Brain microvascular endothelial cell (primary cell): ENCODE measurements at regions not wholly inside any gene's neighbourhood (a gene's known extent, or its start where the extent isn't known, plus 50 kb on each side); places are given as distances from the start of the nearest gene placed in this dataset.

ENCODE experiments used
- DNase-seq: peaks from one replicate; pipeline ENCODE4 v3.0.0-alpha.2; 2020
- H3K27ac ChIP-seq: fragments of 250-450 bp; sonication (Bioruptor Pico); 2 replicates; pipeline ENCODE4 v1.5.1; 2020; ENCODE audit warnings: mild to moderate bottlenecking, moderate library complexity
- H3K27me3 ChIP-seq: fragments of 250-450 bp; sonication (Bioruptor Pico); replicated peaks from 2 replicates; pipeline ENCODE4 v1.5.1; 2020; ENCODE audit warnings: mild to moderate bottlenecking
- H3K36me3 ChIP-seq: fragments of 250-450 bp; sonication (Bioruptor Pico); replicated peaks from 2 replicates; pipeline ENCODE4 v1.5.1; 2020; ENCODE audit warnings: mild to moderate bottlenecking
- H3K4me3 ChIP-seq: 2 replicates; pipeline ENCODE4 v1.5.1; 2011; ENCODE audit warnings: low read depth, mild to moderate bottlenecking, control low read depth, low read length, moderate library complexity
- in situ Hi-C: cut with HindIII; loops from 2 replicates; pipeline ENCODE4 v1.10.0; 2017; ENCODE audit warnings: low sequenced_read_pairs, low pct_ligation_motif_present
- TF ChIP-seq, protein P1 (sequence below): IDR thresholded peaks from 2 replicates; pipeline ENCODE4 v1.5.1; 2011; ENCODE audit warnings: low read depth, mild to moderate bottlenecking, moderate library complexity, low read length, control low read depth, inconsistent platforms; ENCODE audit errors: missing control alignments

DNA sequence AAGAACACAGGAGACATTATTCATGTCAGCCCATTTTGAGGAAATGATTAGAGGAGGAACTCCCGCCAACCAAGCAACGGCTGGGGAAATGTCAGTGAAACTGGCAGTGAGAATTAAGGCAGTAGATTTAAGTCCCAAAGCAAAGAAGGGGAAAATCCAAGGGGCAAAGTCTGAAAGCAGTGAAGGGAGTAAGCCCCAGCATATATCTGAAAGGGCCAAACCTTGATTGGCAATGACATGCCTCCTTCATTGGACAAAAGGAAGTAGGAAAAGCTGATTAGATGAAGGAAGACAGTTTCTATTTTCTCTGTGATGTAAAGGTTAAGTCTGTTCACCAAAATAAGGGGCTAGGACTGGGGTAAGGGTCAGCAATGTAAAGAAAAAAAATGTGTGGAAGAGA lies 190.3 kb downstream of the RNF144B start:
- Histone ChIP-seq H3K27me3 (no peaks in the 10 kb centered on the region), H3K4me3 (no peak overlapping the region), H3K36me3 (no peaks in the 10 kb centered on the region), H3K27ac (no peak overlapping the region)
- in situ Hi-C loops: no loop called here
- no peak for DNase-seq
- TF ChIP-seq, protein P1, sequence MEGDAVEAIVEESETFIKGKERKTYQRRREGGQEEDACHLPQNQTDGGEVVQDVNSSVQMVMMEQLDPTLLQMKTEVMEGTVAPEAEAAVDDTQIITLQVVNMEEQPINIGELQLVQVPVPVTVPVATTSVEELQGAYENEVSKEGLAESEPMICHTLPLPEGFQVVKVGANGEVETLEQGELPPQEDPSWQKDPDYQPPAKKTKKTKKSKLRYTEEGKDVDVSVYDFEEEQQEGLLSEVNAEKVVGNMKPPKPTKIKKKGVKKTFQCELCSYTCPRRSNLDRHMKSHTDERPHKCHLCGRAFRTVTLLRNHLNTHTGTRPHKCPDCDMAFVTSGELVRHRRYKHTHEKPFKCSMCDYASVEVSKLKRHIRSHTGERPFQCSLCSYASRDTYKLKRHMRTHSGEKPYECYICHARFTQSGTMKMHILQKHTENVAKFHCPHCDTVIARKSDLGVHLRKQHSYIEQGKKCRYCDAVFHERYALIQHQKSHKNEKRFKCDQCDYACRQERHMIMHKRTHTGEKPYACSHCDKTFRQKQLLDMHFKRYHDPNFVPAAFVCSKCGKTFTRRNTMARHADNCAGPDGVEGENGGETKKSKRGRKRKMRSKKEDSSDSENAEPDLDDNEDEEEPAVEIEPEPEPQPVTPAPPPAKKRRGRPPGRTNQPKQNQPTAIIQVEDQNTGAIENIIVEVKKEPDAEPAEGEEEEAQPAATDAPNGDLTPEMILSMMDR: no peak

DNA sequence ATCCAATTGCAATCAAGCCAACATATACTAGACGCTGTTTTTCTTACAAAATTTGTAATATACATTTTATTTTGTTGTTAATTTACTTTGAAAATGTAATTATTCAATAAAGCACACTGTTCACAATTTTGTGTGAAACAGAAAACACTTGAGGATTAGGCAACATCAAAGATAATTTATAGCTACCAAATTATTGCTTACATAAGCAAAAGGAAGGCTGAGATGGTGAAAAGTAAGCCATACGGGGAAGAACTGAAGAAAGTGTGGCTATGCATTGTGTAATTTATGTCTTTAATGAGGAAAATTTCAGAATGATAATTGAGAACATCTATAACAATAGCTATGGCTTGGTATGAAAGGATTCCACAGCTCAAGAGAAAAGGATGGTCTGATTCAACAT lies 192.0 kb downstream of the RNF144B start:
- in situ Hi-C loops: no loop called here
- no peak for DNase-seq
- no peak overlapping the region for H3K4me3 ChIP-seq
- no peaks in the 10 kb centered on the region for H3K36me3 ChIP-seq
- H3K27ac ChIP-seq: no peak overlapping the region
- no peaks in the 10 kb centered on the region for H3K27me3 ChIP-seq
- TF ChIP-seq, protein P1: no peak

DNA sequence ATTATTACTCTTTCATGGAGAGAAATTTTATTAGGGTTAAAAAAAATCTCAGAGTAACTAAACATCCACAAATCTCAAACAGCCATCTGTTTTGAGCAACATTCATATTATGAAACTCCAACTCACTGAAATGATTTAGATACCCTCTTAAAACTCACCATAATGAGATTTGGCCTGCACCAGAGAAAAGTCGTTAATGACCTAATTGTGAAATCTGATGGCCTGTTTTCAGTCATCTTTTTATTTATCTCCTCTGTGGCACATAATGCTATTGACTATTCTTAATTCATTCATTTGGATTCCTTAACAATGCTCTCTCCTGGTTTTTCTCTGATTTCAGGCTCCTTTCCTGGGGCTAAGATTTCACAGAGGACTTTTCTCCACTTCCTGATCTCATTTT lies 192.7 kb downstream of the RNF144B start:
- DNase-seq: no peak
- H3K36me3 ChIP-seq: no peaks in the 10 kb centered on the region
- TF ChIP-seq, protein P1: no peak
- no peak overlapping the region for H3K27ac ChIP-seq
- no peak overlapping the region for H3K4me3 ChIP-seq
- no peaks in the 10 kb centered on the region for H3K27me3 ChIP-seq
- in situ Hi-C loops: no loop called here

DNA sequence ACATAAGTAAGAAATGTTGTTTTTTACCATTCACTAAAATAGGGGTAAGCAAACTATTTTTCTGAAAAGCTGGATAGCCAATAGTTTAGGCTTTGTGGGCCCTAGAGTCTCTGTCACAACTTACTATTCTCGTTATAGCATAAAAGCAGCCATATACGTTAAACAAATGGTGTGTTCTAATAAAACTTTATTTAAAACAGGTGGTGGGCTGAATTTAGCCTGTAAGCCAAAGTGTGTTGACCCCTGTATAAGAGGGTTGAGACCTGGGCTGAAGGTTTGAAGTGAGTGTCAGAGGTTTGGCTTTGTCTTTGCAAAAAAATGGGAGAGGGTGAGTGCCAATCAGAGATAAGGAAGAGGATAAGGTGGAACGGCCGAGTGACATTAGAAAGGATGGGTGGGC lies 197.2 kb downstream of the RNF144B start:
- Histone ChIP-seq H3K36me3 (no peaks in the 10 kb centered on the region), H3K27me3 (no peaks in the 10 kb centered on the region), H3K4me3 (no peak overlapping the region), H3K27ac (no peak overlapping the region)
- in situ Hi-C loops: no loop called here
- TF ChIP-seq, protein P1: no peak
- DNase-seq: no peak

DNA sequence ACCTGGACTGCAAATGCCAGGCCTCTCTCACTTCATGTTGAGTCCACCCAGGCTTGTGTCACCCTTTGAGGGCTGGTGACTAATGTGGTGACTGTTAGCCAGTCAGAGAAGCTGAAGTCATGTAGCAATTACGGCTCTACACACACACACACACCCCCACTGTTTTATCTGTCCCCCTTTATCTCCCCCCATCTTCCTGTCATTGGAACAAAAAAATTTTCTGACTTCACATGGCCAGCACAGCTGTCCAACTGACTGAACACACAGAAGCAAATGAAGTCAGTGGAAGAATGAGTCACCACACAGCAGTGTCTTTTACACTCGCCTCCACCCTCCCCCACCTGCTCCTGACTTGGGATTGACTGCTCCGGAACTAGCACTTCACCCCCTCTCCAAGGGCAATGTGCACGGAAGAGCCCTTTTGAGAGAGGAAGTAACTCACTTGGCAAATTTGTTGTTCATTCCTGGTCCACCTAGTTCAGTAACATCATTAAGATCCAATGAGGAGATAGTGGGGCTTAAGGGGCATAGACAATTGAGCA lies 198.0 kb downstream of the RNF144B start:
- in situ Hi-C loops: no loop called here
- no peaks in the 10 kb centered on the region for H3K36me3 ChIP-seq
- H3K27ac ChIP-seq: no peak overlapping the region
- peak; percentile 89 for DNase-seq
- TF ChIP-seq, protein P1: no peak
- no peak overlapping the region for H3K4me3 ChIP-seq
- H3K27me3 ChIP-seq: no peaks in the 10 kb centered on the region

DNA sequence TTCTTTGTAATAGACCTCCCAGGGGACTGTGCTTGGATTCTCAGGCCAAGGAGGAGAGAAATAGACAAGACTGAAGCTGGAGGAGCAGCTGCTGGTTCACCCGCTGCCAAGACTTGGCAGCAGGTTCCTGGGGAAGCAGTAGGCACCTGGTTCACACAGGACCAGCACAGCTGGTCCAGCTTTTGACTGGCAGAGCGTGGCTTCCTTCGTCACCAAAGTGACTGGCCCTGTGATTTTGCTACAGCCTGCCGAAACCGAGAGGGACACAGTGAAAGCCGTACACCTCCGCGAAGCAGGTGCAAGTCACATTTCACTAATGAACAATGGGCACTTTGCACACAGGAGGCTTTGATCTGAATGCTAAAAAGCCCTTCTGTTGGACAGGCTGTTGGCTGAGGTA lies 199.0 kb downstream of the RNF144B start:
- H3K27me3 ChIP-seq: no peaks in the 10 kb centered on the region
- no peaks in the 10 kb centered on the region for H3K36me3 ChIP-seq
- no peak overlapping the region for H3K4me3 ChIP-seq
- in situ Hi-C loops: no loop called here
- no peak for DNase-seq
- H3K27ac ChIP-seq: no peak overlapping the region
- TF ChIP-seq, protein P1: no peak
